OCI-LY7 (cell line): ENCODE measurements at regions not wholly inside any gene's neighbourhood (a gene's known extent, or its start where the extent isn't known, plus 50 kb on each side); places are given as distances from the start of the nearest gene placed in this dataset.

ENCODE experiments used
- EZH2phosphoT487 ChIP-seq: fragments of 200-600 bp; sonication (generic); IDR thresholded peaks from 2 replicates; pipeline ENCODE4 v1.6.1; 2018; ENCODE audit warnings: low read depth, borderline replicate concordance, mild to moderate bottlenecking, mixed run types, antibody characterized with exemption, low read length, moderate library complexity, mixed read lengths
- TF ChIP-seq, protein P1 (sequence below): fragments of 200-600 bp; sonication (generic); conservative IDR thresholded peaks from 2 replicates; pipeline ENCODE4 v1.5.1; 2014; ENCODE audit warnings: mild to moderate bottlenecking, antibody characterized with exemption, low read length, moderate library complexity, mixed read lengths

DNA sequence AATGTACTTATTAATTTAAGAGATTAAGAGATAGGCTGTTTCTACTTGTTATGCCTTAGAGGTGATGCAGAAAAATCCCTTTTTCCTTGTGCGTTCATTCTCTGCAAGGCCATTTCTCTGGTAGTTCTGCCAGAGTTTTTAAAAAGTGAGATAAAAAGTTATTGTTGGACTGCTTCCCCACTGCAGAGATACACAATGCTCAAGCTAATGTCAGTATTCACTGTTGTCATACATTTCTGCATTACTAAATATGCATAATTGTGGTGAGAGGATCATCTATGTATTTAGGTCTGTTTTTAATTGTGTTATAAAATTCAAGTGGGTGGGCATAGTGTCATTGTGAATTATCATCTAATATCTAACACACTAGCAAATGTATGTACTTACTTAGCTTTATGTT lies 600.4 kb downstream of the HTR1B start:
- TF ChIP-seq, protein P1, sequence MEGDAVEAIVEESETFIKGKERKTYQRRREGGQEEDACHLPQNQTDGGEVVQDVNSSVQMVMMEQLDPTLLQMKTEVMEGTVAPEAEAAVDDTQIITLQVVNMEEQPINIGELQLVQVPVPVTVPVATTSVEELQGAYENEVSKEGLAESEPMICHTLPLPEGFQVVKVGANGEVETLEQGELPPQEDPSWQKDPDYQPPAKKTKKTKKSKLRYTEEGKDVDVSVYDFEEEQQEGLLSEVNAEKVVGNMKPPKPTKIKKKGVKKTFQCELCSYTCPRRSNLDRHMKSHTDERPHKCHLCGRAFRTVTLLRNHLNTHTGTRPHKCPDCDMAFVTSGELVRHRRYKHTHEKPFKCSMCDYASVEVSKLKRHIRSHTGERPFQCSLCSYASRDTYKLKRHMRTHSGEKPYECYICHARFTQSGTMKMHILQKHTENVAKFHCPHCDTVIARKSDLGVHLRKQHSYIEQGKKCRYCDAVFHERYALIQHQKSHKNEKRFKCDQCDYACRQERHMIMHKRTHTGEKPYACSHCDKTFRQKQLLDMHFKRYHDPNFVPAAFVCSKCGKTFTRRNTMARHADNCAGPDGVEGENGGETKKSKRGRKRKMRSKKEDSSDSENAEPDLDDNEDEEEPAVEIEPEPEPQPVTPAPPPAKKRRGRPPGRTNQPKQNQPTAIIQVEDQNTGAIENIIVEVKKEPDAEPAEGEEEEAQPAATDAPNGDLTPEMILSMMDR, result no peak
- TF ChIP-seq EZH2phosphoT487, result no peak
